Gastroesophageal sphincter (tissue), 4 donors: ENCODE measurements at regions not wholly inside any gene's neighbourhood (a gene's known extent, or its start where the extent isn't known, plus 50 kb on each side); places are given as distances from the start of the nearest gene placed in this dataset.

Experiments
- ATAC-seq: fragments of 150-250 bp; one replicate; pipeline ENCODE4 v1.9.1; 2016; ENCODE audit warnings: mild to moderate bottlenecking, moderate library complexity
- H3K27ac ChIP-seq, 4 donors: fragments of 200-600 bp; sonication (generic) in 3 of 4; 1 replicate in 3 of 4; 2 replicates in 1 of 4; pipeline ENCODE4 v1.5.1; 2016 to 2019
- H3K27me3 ChIP-seq: fragments of 200-600 bp; sonication (generic); one replicate; pipeline ENCODE4 v1.5.1; 2019
- H3K36me3 ChIP-seq, 2 donors: fragments of 200-600 bp; sonication (generic); one replicate each; pipeline ENCODE4 v1.5.1; 2019; ENCODE audit warnings: control low read depth in 1 of 2
- H3K4me1 ChIP-seq, 3 donors: fragments of 200-600 bp; sonication (generic); 1 replicate in 2 of 3; 2 replicates in 1 of 3; pipeline ENCODE4 v1.5.1; 2016 to 2019; ENCODE audit warnings: control low read depth in 2 of 3
- H3K4me3 ChIP-seq, 2 donors: fragments of 200-600 bp; sonication (generic); one replicate each; pipeline ENCODE4 v1.5.1; 2019; ENCODE audit warnings: mild to moderate bottlenecking in 1 of 2, moderate library complexity in 1 of 2
- H3K9me3 ChIP-seq, 3 donors: fragments of 200-600 bp; sonication (generic); one replicate each; pipeline ENCODE4 v1.5.1; 2017 to 2019; ENCODE audit warnings: control low read depth in 2 of 3
- EP300 ChIP-seq: sonication (generic); formaldehyde crosslinking; IDR thresholded peaks from one replicate; pipeline ENCODE4 v1.6.1; 2017; ENCODE audit warnings: antibody characterized with exemption, mild to moderate bottlenecking
- POLR2A ChIP-seq, 2 donors: fragments of 450-650 bp; IDR thresholded peaks; one replicate each; pipeline ENCODE4 v1.6.1; 2017; ENCODE audit warnings: antibody characterized with exemption in 2 of 2, mild to moderate bottlenecking in 2 of 2, moderate library complexity in 1 of 2
- POLR2AphosphoS5 ChIP-seq: sonication (generic); formaldehyde crosslinking; IDR thresholded peaks from one replicate; pipeline ENCODE4 v1.6.1; 2017; ENCODE audit warnings: antibody characterized with exemption
- WGBS, 2 donors: methylation state at CpG; one replicate each; pipeline ENCODE4 v1.1.5; 2018; ENCODE audit warnings: low coverage in 1 of 2; 5-methylcytosine and 5-hydroxymethylcytosine counted together
- TF ChIP-seq, protein P1 (sequence below), 4 experiments: fragments of 200-600 bp in 2 of 4; fragments of 450-650 bp in 2 of 4; sonication (generic) in 1 of 4; IDR thresholded peaks; one replicate each; pipeline ENCODE4 v1.5.1; 2017 to 2019; ENCODE audit warnings: antibody characterized with exemption in 4 of 4, mild to moderate bottlenecking in 2 of 4, moderate library complexity in 2 of 4

DNA sequence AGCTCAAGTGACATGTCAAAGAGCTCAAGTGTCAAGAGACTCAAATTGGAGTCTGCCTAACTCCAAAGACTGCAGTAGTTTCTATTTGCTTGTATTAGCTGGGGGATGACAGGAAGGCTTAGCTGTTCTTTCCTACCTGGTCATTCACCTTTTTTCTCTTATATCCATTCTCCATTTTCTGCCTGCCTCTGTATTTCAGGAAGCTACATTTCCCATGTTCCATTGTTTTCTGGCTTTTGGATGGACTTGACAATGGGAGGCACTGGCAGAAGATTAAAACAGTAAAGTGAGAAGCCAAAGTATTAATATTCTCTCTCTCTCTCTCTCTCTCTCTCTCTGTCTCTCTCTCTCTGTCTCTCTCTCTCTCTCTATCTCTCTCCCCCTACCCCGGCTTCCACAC is 135.7 kb upstream of the ADAMTS18 start:
- 67 to 74% methylated on average over 1 of the region's 1 CpG for WGBS, 2 donors

DNA sequence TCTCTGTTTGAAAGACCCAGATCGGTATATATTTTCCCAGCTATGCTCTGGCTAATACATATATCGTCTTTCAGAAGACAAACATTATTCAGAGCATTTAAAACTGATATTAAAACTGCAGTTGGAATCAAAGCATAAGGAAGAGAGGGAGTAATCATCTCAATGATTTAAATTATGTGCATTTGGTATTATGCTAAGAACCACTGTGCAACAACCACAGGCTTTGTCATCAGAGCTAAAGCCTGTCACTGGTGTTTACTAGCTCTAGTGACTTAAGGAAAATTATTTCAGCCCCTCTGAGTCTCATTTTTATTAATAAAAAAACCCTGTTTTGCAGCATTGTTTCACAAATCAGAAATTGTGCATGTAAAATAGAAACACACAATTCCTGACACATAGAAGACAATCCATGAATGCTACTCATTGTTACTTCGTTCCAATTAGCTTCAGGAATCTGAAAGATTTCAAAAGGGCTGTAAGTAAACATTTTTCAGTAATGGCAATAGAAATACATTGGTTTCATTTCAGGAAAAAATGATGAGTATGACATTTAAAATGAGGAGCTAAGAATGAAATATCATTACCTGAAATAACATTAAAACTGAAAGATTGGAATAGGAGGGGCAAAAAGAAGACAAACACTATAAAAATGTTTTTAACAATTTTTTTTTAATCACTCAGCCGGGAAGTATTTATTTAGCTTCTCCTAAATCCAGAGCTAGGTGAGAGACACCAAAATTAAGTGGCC is 136.5 kb upstream of the ADAMTS18 start:
- no peaks in the 10 kb centered on the region for H3K9me3 ChIP-seq
- no peaks in the 10 kb centered on the region for H3K4me1 ChIP-seq
- no peak overlapping the region for H3K4me3 ChIP-seq
- no peak for ATAC-seq
- H3K27ac ChIP-seq: no peak overlapping the region
- H3K36me3 ChIP-seq: no peaks in the 10 kb centered on the region
- 27 to 51% methylated on average over 3 to 4 of the region's 4 CpGs for WGBS, 2 donors
- TF ChIP-seq POLR2A (IDR thresholded peaks at IDR 0.05) (no peak), EP300 (no peak)
- H3K27me3 ChIP-seq: peaks cover 11% of the 10 kb centered on the region

More for the DNA sequence above, 135.7 kb upstream of the ADAMTS18 start:
- no peak for ATAC-seq
- no peak for TF ChIP-seq POLR2AphosphoS5
- peaks cover 11% of the 10 kb centered on the region for H3K27me3 ChIP-seq
- H3K4me3 ChIP-seq: no peak overlapping the region
- no peak overlapping the region for H3K27ac ChIP-seq
- no peaks in the 10 kb centered on the region for H3K4me1 ChIP-seq
- no peaks in the 10 kb centered on the region for H3K9me3 ChIP-seq
- no peaks in the 10 kb centered on the region for H3K36me3 ChIP-seq

- H3K27ac ChIP-seq: peak overlapping the region in 1 of 4 donors; percentile 22
- TF ChIP-seq EP300: no peak
- TF ChIP-seq POLR2AphosphoS5: no peak
- TF ChIP-seq, protein P1, sequence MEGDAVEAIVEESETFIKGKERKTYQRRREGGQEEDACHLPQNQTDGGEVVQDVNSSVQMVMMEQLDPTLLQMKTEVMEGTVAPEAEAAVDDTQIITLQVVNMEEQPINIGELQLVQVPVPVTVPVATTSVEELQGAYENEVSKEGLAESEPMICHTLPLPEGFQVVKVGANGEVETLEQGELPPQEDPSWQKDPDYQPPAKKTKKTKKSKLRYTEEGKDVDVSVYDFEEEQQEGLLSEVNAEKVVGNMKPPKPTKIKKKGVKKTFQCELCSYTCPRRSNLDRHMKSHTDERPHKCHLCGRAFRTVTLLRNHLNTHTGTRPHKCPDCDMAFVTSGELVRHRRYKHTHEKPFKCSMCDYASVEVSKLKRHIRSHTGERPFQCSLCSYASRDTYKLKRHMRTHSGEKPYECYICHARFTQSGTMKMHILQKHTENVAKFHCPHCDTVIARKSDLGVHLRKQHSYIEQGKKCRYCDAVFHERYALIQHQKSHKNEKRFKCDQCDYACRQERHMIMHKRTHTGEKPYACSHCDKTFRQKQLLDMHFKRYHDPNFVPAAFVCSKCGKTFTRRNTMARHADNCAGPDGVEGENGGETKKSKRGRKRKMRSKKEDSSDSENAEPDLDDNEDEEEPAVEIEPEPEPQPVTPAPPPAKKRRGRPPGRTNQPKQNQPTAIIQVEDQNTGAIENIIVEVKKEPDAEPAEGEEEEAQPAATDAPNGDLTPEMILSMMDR (IDR thresholded peaks at IDR 0.05): no peak
- TF ChIP-seq POLR2A (IDR thresholded peaks at IDR 0.05): no peak
- 53 to 89% methylated on average over 5 to 6 of the region's 13 CpGs for WGBS, 2 donors
- H3K27me3 ChIP-seq: peaks cover 15% of the 10 kb centered on the region
- peak; percentile 69 for ATAC-seq
- H3K36me3 ChIP-seq: no peaks in the 10 kb centered on the region
- no peaks in the 10 kb centered on the region for H3K9me3 ChIP-seq
- no peaks in the 10 kb centered on the region for H3K4me1 ChIP-seq
- no peak overlapping the region for H3K4me3 ChIP-seq
Observed at GRCh38 chr16:77574867-77575624, 140.2 kb upstream of the ADAMTS18 start.

- WGBS, 2 donors: 24 to 26% methylated on average over 3 of the region's 3 CpGs
- TF ChIP-seq, protein P1 (IDR thresholded peaks at IDR 0.05): no peak
- no peak for TF ChIP-seq EP300
- TF ChIP-seq POLR2A (IDR thresholded peaks at IDR 0.05): no peak
- TF ChIP-seq POLR2AphosphoS5: no peak
- Histone ChIP-seq H3K4me3 (no peak overlapping the region), H3K36me3 (no peaks in the 10 kb centered on the region), H3K27ac (no peak overlapping the region), H3K9me3 (no peaks in the 10 kb centered on the region), H3K27me3 (peaks cover 13% of the 10 kb centered on the region), H3K4me1 (no peaks in the 10 kb centered on the region)
- no peak for ATAC-seq
Observed at GRCh38 chr16:77579351-77579891, 142.9 kb upstream of the NUDT7 start.

DNA sequence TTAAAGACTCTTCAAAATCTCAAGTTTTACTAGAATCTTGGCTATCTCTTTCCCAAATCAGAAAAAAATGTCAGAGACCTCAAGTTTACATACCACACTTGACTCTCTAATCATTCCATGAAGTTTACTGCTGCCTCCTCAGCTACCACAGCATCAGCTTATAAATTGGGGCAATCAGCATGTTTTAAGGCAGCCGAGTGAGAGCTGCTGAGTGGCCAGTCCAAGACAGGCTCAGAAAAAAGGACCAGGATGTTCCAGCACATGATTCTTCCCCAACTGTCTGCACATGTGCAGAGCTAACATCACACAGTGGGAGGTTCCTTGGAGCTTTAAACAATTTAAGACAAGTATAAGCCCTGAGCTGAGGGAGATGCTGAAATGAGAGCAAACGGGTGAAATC is 140.6 kb upstream of the NUDT7 start:
- 0 to 67% methylated on average over 1 to 2 of the region's 2 CpGs for WGBS, 2 donors
- ATAC-seq: no peak
- no peaks in the 10 kb centered on the region for H3K36me3 ChIP-seq

GRCh38 chr16:77584205-77584859 is 138.0 kb upstream of the NUDT7 start:
- H3K4me1 ChIP-seq: no peaks in the 10 kb centered on the region
- TF ChIP-seq, protein P1 (IDR thresholded peaks at IDR 0.05): peak; percentile 53 to 76 (median 74)
- TF ChIP-seq POLR2AphosphoS5 (no peak), POLR2A (IDR thresholded peaks at IDR 0.05) (no peak), EP300 (no peak)
- H3K36me3 ChIP-seq: no peaks in the 10 kb centered on the region
- no peak overlapping the region for H3K4me3 ChIP-seq
- H3K27ac ChIP-seq: no peak overlapping the region
- H3K27me3 ChIP-seq: peaks cover 38% of the 10 kb centered on the region
- no peak for ATAC-seq
- no peaks in the 10 kb centered on the region for H3K9me3 ChIP-seq
- 30 to 36% methylated on average over 7 of the region's 7 CpGs for WGBS, 2 donors

More for the DNA sequence above, 140.6 kb upstream of the NUDT7 start:
- H3K4me1 ChIP-seq: no peaks in the 10 kb centered on the region
- TF ChIP-seq EP300 (no peak), POLR2AphosphoS5 (no peak)
- H3K27me3 ChIP-seq: peaks cover 22% of the 10 kb centered on the region
- H3K27ac ChIP-seq: no peak overlapping the region
- no peaks in the 10 kb centered on the region for H3K9me3 ChIP-seq
- H3K4me3 ChIP-seq: no peak overlapping the region
